ENCODE measurements at regions not wholly inside any gene's neighbourhood (a gene's known extent, or its start where the extent isn't known, plus 50 kb on each side); places are given as distances from the start of the nearest gene placed in this dataset.

- TF ChIP-seq CTCF (IDR thresholded peaks at IDR 0.05): no peak
- no peak for TF ChIP-seq POLR2A (IDR thresholded peaks at IDR 0.05)
Observed at GRCh38 chr1:192445241-192445640, 128.4 kb downstream of the RGS21 start.
